ENCODE measurements at regions not wholly inside any gene's neighbourhood (a gene's known extent, or its start where the extent isn't known, plus 50 kb on each side); places are given as distances from the start of the nearest gene placed in this dataset.

DNA sequence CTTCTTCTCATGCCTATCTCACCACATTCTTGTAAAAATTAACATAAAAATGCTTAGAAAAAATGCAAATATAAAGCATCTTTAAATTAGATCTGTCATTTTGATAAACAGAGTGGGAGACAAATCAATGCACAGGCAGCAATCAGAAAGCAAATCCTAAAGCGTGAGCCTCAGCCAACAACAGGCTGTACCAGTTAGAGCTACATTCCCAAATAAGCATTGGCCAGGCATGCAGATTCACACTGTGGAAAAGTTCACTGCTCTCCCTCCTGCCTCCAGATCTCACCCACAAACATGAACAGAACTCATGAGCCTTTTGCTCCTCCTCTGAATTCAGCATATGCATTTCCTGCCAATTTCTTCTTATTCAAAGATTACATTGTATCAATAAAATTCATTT is 115.2 kb upstream of the FAT3 start:
- H2AK9ac ChIP-seq (replicated peaks; ENCODE audit: low read depth, low read length, poor library complexity): no peak overlapping the region
- WGBS, 2 experiments (ENCODE audit: extremely low coverage in 2 of 2, insufficient read length in 1 of 2): 20% methylated on average over 1 of the region's 1 CpG; no CpG with 5 or more reads in 1 of the 2 experiments

More for the DNA sequence above, 115.2 kb upstream of the FAT3 start:
- Histone ChIP-seq H4K8ac (ENCODE audit: low read depth in 2 of 2, low read length in 2 of 2) (no peak overlapping the region), H2AFZ (replicated peaks; ENCODE audit: low read length, poor library complexity) (no peak overlapping the region), H3K79me1 (ENCODE audit: low read depth in 1 of 2, low read length in 2 of 2) (no peaks in the 10 kb centered on the region), H3K56ac (ENCODE audit: extremely low read depth, insufficient read depth, low read length) (no peak overlapping the region), H2BK15ac (ENCODE audit: low read depth, low read length) (no peak overlapping the region), H3K18ac (ENCODE audit: low read depth, low read length) (no peak overlapping the region), H3K9me3 (ENCODE audit: control insufficient read depth, insufficient read depth, low read length) (peaks cover 5% of the 10 kb centered on the region; the same call in 1 of the 2 replicates), H4K91ac (ENCODE audit: insufficient read depth, low read depth, low read length) (no peak overlapping the region), H3K27me3 (ENCODE audit: control insufficient read depth, insufficient read depth, low read length) (no peaks in the 10 kb centered on the region), H3K4ac (ENCODE audit: low read depth, low read length) (no peak overlapping the region), H4K20me1 (ENCODE audit: insufficient read depth, low read length) (no peaks in the 10 kb centered on the region), H2BK5ac (ENCODE audit: low read depth, low read length, poor library complexity, severe bottlenecking) (no peak overlapping the region), H3K14ac (replicated peaks; ENCODE audit: low read depth, low read length) (no peak overlapping the region), H3K4me2 (ENCODE audit: low read depth, low read length) (no peak overlapping the region), H3K36me3 (ENCODE audit: control insufficient read depth, insufficient read depth, low read length) (no peaks in the 10 kb centered on the region), H2AK5ac (ENCODE audit: low read depth, low read length) (no peak overlapping the region), H4K5ac (ENCODE audit: low read depth, low read length) (no peak overlapping the region), H3K4me3 (ENCODE audit: insufficient read depth, low read depth, low read length) (no peak overlapping the region), H2BK120ac (ENCODE audit: low read depth, low read length) (no peak overlapping the region), H2BK20ac (ENCODE audit: low read depth, low read length) (no peak overlapping the region), H3K4me1 (ENCODE audit: control insufficient read depth, insufficient read depth, low read length) (no peaks in the 10 kb centered on the region), H3K9me1 (ENCODE audit: insufficient read depth, low read length) (no peaks in the 10 kb centered on the region), H3K9ac (ENCODE audit: low read depth, low read length) (no peak overlapping the region), H3K23ac (ENCODE audit: low read depth, low read length) (no peak overlapping the region), H3K27ac (ENCODE audit: insufficient read depth, low read length) (no peak overlapping the region)
- POLR2A ChIA-PET (ENCODE audit: unreplicated experiment): no interaction called here
- CTCF ChIA-PET: no interaction called here
- dilution Hi-C loops (cut with HindIII; ENCODE audit: low sequenced_read_pairs, unreplicated experiment) (no loop called here), intact Hi-C loops (cut with micrococcal nuclease) (no loop called here), in situ Hi-C loops (cut with MboI; ENCODE audit: low sequenced_read_pairs) (no loop called here)
- no peak for DNase-seq
- no peak for ATAC-seq (ENCODE audit: low read depth)
- no TSS peak for BruUV-seq (replicated peaks)
- TF ChIP-seq NFE2L2 (IDR thresholded peaks at IDR 0.05; ENCODE audit: low read depth, low read length) (no peak), CHD1 (IDR thresholded peaks at IDR 0.05; ENCODE audit: low read depth, low read length) (no peak), MAFK (IDR thresholded peaks at IDR 0.05; ENCODE audit: low read depth, low read length) (no peak), CTCF (conservative IDR thresholded peaks at IDR 0.05; ENCODE audit: low read depth, low read length) (no peak), CEBPB (IDR thresholded peaks at IDR 0.05; ENCODE audit: low read depth, low read length) (no peak), RAD21 (IDR thresholded peaks at IDR 0.05; ENCODE audit: low read length) (no peak), RFX5 (IDR thresholded peaks at IDR 0.05; ENCODE audit: low read depth, low read length) (no peak), MXI1 (IDR thresholded peaks at IDR 0.05; ENCODE audit: borderline replicate concordance, low read depth, low read length) (no peak), BHLHE40 (IDR thresholded peaks at IDR 0.05; ENCODE audit: low read depth, low read length) (no peak), POLR2A (IDR thresholded peaks at IDR 0.05; ENCODE audit: low read depth, low read length) (no peak), RCOR1 (IDR thresholded peaks at IDR 0.05; ENCODE audit: insufficient replicate concordance, low read length) (no peak), FOS (IDR thresholded peaks at IDR 0.05; ENCODE audit: low read depth, low read length) (no peak)
- TF ChIP-seq, protein P1, sequence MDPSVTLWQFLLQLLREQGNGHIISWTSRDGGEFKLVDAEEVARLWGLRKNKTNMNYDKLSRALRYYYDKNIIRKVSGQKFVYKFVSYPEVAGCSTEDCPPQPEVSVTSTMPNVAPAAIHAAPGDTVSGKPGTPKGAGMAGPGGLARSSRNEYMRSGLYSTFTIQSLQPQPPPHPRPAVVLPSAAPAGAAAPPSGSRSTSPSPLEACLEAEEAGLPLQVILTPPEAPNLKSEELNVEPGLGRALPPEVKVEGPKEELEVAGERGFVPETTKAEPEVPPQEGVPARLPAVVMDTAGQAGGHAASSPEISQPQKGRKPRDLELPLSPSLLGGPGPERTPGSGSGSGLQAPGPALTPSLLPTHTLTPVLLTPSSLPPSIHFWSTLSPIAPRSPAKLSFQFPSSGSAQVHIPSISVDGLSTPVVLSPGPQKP (IDR thresholded peaks at IDR 0.05; ENCODE audit: borderline replicate concordance, low read depth, low read length): no peak
- TF ChIP-seq, protein P2, sequence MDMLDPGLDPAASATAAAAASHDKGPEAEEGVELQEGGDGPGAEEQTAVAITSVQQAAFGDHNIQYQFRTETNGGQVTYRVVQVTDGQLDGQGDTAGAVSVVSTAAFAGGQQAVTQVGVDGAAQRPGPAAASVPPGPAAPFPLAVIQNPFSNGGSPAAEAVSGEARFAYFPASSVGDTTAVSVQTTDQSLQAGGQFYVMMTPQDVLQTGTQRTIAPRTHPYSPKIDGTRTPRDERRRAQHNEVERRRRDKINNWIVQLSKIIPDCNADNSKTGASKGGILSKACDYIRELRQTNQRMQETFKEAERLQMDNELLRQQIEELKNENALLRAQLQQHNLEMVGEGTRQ (IDR thresholded peaks at IDR 0.05; ENCODE audit: low read depth, low read length): no peak

Measured in IMR-90 (cell line).